GM12874 (cell line): ENCODE measurements at regions not wholly inside any gene's neighbourhood (a gene's known extent, or its start where the extent isn't known, plus 50 kb on each side); places are given as distances from the start of the nearest gene placed in this dataset.

Experiments
- CTCF ChIP-seq: IDR thresholded peaks from 2 replicates; pipeline ENCODE4 v1.5.1; 2011; ENCODE audit warnings: low read depth, mild to moderate bottlenecking, control low read depth, low read length, moderate library complexity; ENCODE audit not compliant: insufficient read depth

DNA sequence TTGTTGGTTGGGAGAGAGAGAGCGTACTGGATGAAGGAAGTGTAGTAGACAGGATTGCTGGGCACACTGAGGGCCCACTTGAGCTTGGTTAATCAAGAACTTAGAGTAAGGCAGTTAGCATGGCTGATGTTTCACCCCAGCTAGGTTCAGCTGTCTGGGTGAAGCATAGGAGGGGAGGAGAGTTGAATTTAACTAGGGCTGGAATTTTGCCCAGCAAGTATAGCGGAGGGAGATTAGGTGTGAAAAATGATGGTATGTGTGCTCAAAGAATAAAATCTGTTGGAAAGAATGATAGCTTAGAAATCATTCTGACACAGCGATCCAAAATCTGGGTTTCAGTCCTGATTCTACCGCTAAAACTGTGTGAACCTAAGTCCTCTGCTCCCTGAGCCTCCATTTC is 461.5 kb upstream of the PROX1 start:
- no peak for TF ChIP-seq CTCF

DNA sequence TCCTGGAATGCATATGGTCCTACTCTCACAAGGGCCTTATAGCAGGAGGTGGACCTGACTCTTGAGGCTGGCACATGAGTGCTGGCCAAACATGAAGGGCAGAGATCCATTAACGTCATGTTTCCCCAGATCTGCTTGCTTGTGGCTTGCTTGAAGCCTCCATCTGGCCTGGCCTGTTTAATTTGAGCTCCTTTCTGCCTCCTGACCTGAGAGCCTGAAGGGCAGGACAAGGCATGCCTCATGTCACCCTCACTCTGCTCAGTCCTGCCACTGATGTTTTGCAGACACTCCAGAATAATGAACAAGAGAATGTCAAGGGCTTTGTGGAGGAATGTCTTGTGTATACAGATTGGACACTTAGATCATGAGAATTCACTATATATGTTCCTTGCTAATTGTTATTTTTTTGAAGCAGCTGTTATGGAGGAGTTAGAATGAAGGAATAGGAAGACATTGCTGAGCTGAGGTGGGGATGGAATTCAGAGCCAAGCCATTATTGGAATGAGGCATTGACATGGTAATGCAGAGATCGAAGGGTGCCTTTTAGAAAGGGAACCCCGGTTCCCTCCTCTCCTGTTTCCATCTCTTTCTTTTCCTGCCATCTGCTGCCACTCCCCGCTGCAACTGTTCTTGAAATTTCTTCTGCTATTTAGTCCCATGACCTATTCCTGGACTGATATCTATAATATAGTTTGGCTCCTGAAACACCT is 457.0 kb upstream of the PROX1 start:
- no peak for TF ChIP-seq CTCF

DNA sequence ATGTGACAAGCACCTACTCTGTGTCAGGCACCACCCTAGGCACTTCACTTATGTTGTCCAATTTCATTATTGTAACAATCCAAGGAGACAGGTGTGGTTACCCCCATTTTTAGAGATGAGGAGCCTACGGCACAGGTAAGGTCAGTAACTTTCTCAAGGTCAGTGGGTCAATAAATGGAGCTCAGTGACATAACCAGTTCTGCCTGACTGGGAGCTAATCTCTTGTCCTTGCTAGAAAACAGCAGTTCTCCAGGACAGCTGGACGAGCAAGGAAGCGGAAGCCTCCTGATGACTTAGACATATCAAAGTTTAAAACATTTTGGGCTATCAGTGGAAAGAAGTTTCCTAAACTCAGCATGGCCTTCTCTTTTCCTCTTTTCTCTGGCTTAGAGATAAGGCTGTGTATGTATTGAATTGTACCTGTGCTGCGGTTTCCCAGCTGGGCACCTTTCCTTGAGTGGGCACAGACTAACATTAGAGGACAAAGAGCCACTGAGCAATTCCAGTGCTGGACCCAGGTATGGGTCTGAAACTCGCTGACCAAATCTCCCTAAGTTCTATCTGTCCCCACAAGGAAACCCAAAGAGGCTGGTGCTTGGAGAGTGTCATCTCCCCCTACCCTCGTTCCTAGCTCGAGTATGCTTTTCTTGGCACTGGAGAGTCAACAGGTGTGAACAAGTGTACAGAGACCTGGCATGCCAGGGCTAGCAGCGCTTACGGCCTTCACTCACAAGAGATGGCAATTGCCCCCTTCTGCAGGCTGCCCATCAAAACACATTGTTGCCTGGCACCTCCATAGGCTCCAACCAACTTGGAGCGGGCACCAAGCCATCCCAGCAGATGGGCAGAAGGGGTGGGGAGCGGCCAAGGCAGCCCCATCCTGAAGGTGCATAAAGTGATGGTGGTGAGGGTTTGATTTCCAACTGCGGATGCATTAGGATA is 456.1 kb upstream of the PROX1 start:
- TF ChIP-seq CTCF, result no peak

DNA sequence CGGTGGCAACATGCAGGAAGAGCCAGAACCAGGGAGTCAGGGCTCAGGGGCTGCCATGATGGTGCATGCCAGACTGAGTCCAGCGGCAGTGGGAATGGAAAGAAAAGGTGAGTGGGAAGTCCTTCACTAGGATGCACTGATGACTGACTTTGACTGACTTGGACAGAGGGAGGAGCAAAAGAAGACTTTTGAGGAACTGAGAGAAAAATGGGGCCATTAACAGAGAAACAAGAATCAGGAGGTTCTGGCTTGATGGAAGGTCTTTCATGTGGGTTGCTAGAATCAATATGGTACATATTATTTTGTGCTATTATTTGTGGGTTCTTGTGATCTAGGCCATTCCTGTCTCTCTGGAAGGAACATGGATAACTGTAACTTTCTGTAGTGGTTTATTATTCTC is 454.6 kb upstream of the PROX1 start:
- no peak for TF ChIP-seq CTCF

DNA sequence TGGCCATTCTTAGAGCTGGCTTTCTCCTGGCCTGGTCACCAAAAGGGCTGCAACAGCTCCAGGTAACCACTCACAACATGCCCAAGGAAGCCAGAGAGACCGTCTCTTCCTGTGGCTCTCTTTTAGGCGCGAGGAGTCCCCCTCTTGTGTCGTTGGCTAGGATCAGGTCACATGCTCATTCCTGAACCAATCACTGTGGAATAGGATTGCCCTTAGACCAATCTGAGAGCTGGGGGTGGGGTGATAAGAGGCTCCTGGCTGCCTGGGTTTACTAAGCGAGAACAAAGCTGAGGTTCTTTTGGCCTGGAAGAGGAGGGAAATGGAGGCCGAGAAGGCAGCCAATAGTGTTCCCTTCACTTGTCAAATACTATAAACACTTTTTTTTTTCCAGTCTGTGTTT is 452.1 kb upstream of the PROX1 start:
- TF ChIP-seq CTCF, result no peak

- TF ChIP-seq CTCF, result no peak
These were observed 449.5 kb upstream of the PROX1 start for GRCh38 chr1:213538251-213538650.

GRCh38 chr1:213539464-213539863 is 448.3 kb upstream of the PROX1 start:
- TF ChIP-seq CTCF, result no peak
